ENCODE measurements at regions not wholly inside any gene's neighbourhood (a gene's known extent, or its start where the extent isn't known, plus 50 kb on each side); places are given as distances from the start of the nearest gene placed in this dataset.

DNA sequence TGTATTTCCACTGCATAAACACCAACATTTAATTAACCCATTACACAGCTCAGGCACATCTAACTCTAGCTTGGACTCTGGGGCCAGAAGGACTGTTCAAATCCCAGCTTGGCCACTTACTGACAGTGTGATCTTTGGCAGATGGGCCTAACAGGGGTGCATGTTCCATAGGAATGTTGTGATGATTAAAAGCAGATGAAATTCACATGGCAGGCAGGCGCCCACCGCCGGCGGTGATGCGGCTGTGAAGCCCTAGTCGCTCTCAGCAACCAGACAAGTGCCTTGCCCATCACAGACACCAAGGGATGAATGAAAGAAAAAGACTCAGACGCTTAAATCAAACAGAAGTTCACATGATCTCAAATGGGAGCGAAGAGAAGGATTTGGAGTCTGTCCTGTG, 84.6 kb upstream of the WSB1 start:
- TF ChIP-seq, protein P1, sequence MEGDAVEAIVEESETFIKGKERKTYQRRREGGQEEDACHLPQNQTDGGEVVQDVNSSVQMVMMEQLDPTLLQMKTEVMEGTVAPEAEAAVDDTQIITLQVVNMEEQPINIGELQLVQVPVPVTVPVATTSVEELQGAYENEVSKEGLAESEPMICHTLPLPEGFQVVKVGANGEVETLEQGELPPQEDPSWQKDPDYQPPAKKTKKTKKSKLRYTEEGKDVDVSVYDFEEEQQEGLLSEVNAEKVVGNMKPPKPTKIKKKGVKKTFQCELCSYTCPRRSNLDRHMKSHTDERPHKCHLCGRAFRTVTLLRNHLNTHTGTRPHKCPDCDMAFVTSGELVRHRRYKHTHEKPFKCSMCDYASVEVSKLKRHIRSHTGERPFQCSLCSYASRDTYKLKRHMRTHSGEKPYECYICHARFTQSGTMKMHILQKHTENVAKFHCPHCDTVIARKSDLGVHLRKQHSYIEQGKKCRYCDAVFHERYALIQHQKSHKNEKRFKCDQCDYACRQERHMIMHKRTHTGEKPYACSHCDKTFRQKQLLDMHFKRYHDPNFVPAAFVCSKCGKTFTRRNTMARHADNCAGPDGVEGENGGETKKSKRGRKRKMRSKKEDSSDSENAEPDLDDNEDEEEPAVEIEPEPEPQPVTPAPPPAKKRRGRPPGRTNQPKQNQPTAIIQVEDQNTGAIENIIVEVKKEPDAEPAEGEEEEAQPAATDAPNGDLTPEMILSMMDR (IDR thresholded peaks at IDR 0.05), result no peak
- TF ChIP-seq POLR2A (IDR thresholded peaks at IDR 0.05), result no peak
